H1 (cell line): ENCODE measurements at regions not wholly inside any gene's neighbourhood (a gene's known extent, or its start where the extent isn't known, plus 50 kb on each side); places are given as distances from the start of the nearest gene placed in this dataset.

Source experiments
- FOSL1 ChIP-seq: IDR thresholded peaks from 2 replicates; pipeline ENCODE4 v1.6.1; 2011; ENCODE audit warnings: mild to moderate bottlenecking, low read depth, low read length, moderate library complexity; ENCODE audit not compliant: insufficient read depth
- RAD21 ChIP-seq, 2 experiments: IDR thresholded peaks in 1 of 2; conservative IDR thresholded peaks in 1 of 2; 2 replicates each; pipeline ENCODE4 v1.6.1; 2011; ENCODE audit warnings: low read depth in 2 of 2, low read length in 2 of 2, improper control_type of control experiment in 1 of 2, inconsistent platforms in 1 of 2, mild to moderate bottlenecking in 1 of 2, moderate library complexity in 1 of 2

DNA sequence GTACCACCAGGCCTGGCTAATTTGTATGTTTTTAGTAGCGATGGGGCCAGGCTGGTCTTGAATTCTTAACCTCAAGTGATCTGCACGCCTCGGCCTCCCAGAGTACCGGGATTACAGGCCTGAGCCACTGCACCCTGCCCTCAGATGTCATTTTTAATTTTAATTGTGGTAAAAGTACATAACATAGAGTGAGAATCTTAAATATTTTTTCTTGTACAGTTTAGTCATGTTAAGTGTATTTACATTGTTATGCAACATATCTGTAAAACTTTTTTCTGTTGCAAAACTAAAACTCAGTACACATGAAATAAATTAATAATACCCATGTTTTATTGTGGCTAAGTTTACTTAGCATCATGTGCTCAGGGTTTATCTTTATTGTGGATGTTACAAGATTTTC is 231.4 kb downstream of the ALG10 start (continued):
- TF ChIP-seq RAD21 (IDR thresholded peaks at IDR 0.05 in 1 of 2, conservative IDR thresholded peaks at IDR 0.05 in 1 of 2; ENCODE audit: low read depth in 2 of 2, low read length in 2 of 2), result no peak
- no peak for TF ChIP-seq FOSL1
